ENCODE measurements at regions not wholly inside any gene's neighbourhood (a gene's known extent, or its start where the extent isn't known, plus 50 kb on each side); places are given as distances from the start of the nearest gene placed in this dataset.
A peak's percentile ranks its signal among the peaks of the same experiment; 100 is the strongest.

DNA sequence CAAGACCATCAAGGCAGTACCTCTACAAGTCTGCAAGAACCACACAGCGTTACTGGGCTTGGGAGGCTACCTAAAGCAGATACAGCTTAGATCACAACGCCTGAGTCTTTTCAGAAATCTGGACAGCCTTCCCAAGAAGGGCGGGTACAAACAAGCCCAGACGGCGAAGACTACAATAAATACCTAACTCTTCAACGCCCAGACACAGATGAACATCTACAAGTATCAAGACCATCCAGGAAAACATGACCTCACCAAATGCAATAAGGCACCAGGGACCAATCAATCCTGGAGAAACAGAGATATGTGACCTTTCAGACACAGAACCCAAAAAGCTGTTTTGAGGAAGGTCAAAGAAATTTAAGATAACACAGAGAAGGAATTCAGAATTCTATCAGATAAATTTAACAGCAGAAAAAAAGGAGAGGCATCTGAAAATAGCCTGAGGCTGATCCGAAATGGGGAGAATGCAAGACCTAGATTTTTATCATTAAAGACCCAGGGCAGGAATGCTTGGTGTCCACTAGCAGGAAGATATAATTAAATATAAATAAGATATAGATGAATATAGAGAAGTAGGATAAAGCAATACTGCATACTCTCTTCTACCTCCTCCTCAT is 131.7 kb upstream of the COL21A1 start:
- in situ Hi-C loops (cut with HindIII; ENCODE audit: low sequenced_read_pairs) = no loop called here
- H3K4me3 ChIP-seq (ENCODE audit: low read depth, low read length) = no peak overlapping the region
- DNase-seq (ENCODE audit: low read depth) = no peak
- TF ChIP-seq, protein P1, sequence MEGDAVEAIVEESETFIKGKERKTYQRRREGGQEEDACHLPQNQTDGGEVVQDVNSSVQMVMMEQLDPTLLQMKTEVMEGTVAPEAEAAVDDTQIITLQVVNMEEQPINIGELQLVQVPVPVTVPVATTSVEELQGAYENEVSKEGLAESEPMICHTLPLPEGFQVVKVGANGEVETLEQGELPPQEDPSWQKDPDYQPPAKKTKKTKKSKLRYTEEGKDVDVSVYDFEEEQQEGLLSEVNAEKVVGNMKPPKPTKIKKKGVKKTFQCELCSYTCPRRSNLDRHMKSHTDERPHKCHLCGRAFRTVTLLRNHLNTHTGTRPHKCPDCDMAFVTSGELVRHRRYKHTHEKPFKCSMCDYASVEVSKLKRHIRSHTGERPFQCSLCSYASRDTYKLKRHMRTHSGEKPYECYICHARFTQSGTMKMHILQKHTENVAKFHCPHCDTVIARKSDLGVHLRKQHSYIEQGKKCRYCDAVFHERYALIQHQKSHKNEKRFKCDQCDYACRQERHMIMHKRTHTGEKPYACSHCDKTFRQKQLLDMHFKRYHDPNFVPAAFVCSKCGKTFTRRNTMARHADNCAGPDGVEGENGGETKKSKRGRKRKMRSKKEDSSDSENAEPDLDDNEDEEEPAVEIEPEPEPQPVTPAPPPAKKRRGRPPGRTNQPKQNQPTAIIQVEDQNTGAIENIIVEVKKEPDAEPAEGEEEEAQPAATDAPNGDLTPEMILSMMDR (IDR thresholded peaks at IDR 0.05; ENCODE audit: low read depth, low read length, missing control alignments) = no peak

DNA sequence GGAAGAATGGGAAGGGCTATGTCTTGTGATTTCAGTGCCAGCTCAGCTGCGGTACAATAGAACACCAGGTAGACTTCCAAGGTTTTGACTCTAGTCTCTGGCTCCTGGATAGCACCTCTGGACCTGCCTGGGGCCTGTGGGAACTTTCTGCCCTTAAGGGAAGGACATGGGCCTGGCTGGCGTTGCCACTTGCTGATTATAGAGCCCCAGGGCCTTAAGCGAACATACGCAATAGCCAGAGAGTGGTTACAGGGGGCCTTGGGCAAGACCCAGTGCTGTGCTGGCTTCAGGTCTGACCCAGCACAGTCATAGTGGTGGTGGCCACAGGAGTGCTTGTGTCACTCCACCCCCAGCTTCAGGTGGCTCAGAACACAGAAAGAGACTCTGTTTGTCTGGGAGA is 131.1 kb upstream of the COL21A1 start:
- TF ChIP-seq, protein P1 (IDR thresholded peaks at IDR 0.05; ENCODE audit: low read depth, low read length, missing control alignments) = no peak
- no peak overlapping the region for H3K4me3 ChIP-seq (ENCODE audit: low read depth, low read length)
- DNase-seq (ENCODE audit: low read depth) = no peak
- in situ Hi-C loops (cut with HindIII; ENCODE audit: low sequenced_read_pairs) = no loop called here

DNA sequence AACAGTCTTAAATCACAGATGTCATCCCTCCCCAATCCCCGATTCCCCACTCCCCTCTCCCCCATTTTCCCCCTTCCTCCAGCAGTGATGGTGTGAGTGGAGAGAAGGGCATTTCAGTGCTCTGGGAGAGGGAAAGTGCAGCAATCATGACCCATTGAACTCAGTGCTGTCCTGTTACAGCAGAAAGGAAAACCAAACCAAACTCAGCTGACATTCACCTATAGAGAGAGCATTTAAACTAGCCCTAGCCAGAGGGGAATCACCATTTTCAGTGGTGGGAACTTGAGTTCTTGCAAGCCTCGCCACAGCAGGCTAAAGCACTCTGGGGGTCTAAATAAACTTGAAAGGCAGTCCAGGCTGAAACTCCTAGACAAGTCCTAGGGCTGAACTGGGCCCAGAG is 129.9 kb upstream of the COL21A1 start:
- H3K4me3 ChIP-seq (ENCODE audit: low read depth, low read length) = no peak overlapping the region
- in situ Hi-C loops (cut with HindIII; ENCODE audit: low sequenced_read_pairs) = no loop called here
- DNase-seq (ENCODE audit: low read depth) = no peak
- TF ChIP-seq, protein P1 (IDR thresholded peaks at IDR 0.05; ENCODE audit: low read depth, low read length, missing control alignments) = no peak

DNA sequence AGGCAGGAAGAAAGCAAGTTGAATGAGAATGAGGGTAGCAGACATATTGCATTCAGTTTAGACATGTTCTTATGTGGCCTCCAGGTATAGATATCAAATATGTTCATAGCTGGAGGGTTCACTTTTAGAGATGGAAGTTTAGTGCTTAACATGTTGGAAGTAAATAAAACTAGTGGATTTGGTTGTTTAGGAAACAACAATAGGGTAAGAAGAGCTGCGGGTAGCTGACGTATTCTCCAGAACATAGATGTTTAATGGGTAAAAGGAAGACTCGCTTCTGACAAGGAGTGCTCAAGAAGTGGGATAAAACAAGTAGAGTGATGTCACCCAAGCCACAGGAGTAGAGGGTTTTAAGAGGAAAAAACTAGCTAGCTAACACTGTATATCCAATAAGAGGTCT is 128.4 kb upstream of the COL21A1 start:
- in situ Hi-C loops (cut with HindIII; ENCODE audit: low sequenced_read_pairs) = no loop called here

DNA sequence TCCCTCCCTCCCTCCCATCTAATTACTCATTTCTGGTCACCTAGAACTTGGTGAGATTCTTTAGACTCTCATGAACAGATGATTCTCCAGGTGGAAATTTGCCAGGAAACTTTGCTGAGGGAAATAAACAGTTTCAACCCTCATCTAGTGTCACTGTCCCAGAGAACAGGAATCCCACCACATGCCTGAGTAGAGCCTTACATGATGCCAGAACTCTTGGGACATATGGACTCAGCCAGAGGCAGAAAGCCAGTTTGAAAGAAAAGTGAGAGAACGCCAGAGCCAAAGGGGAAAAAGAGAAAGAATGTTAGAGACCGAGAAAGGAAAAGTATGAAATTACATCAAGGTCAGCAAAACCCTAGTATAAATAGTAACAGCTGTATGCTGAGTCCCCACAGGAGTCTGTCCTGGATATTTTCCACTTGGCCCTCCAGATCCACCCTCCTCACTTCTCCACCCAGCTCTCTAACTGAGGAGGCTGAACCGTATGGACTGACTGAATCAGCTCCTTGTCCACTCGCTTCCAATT is 127.5 kb upstream of the COL21A1 start:
- TF ChIP-seq, protein P1 (IDR thresholded peaks at IDR 0.05; ENCODE audit: low read depth, low read length, missing control alignments) = no peak
- in situ Hi-C loops (cut with HindIII; ENCODE audit: low sequenced_read_pairs) = no loop called here
- no peak overlapping the region for H3K4me3 ChIP-seq (ENCODE audit: low read depth, low read length)
- DNase-seq (ENCODE audit: low read depth) = peak; percentile 61

More for the DNA sequence above, 128.4 kb upstream of the COL21A1 start:
- TF ChIP-seq, protein P1 (IDR thresholded peaks at IDR 0.05; ENCODE audit: low read depth, low read length, missing control alignments) = no peak
- no peak for DNase-seq (ENCODE audit: low read depth)
- H3K4me3 ChIP-seq (ENCODE audit: low read depth, low read length) = no peak overlapping the region

DNA sequence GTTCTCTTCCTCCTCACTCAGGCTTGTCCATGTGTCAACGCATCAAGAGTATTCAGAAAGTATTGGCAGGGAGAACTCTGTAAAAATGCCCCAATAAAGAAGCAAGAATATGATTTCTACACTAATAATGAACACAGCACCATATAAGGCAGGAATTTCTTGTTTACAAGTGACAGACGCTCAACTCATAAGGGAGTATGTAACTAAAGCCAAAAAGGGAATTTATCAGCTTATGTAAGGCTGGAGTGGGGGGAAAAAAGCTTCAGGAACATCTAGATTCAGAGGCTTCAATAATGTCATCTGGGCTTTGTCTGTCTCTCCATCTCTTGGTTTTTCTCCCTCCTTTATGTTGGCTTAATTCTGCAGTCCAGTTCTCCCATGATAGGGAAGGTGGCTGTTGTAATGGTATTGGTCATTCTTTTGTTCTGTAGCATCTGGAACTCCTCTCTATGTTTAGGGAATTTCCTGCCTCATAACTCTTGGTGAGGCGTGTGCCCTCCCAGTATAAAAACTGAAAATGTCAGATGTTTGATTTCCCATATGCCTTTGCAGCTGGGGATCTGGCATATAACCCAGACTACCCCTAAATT is 125.1 kb upstream of the COL21A1 start:
- DNase-seq (ENCODE audit: low read depth) = no peak
- H3K4me3 ChIP-seq (ENCODE audit: low read depth, low read length) = no peak overlapping the region
- TF ChIP-seq, protein P1 (IDR thresholded peaks at IDR 0.05; ENCODE audit: low read depth, low read length, missing control alignments) = no peak
- in situ Hi-C loops (cut with HindIII; ENCODE audit: low sequenced_read_pairs) = no loop called here

All from astrocyte of the cerebellum (primary cell).